ENCODE measurements at regions not wholly inside any gene's neighbourhood (a gene's known extent, or its start where the extent isn't known, plus 50 kb on each side); places are given as distances from the start of the nearest gene placed in this dataset.

DNA sequence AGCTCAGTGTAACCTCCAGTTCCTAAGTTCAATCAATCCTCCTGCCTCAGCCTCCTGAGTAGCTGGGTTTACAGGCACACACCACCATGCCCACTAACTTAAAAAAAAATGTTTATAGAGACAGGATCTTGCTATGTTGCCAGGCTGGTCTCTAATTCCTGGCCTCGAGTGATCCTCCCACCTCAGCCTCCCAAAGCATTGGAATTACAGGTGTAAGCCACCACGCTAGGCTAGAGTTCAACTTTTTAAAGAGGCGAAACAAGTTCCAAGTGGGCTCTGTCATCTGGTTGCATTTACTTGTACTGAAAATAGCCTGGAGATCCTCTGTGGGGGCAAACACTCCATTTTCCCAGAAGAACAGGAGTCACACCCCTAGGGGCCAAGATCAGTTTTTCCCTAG lies 100.7 kb upstream of the RIPOR2 start:
- Histone ChIP-seq H4K20me1 (ENCODE audit: insufficient read depth, low read length) (no peaks in the 10 kb centered on the region), H3K4me3 (ENCODE audit: low read depth in 1 of 2, low read length in 2 of 2) (peak overlapping the region in 1 of 2 experiments; percentile 48; a peak in 1 of 4 replicates), H3K36me3 (ENCODE audit: insufficient read depth, low read length) (peaks cover 3% of the 10 kb centered on the region; the same call in 1 of the 2 replicates), H3K4me2 (ENCODE audit: insufficient read depth, low read length) (peak overlapping the region; percentile 69), H3K27ac (ENCODE audit: low read length) (peak overlapping the region; percentile 87), H3K9ac (ENCODE audit: low read depth, low read length) (peak overlapping the region; percentile 53), H3K79me2 (ENCODE audit: insufficient read depth, low read length) (peaks cover 96% of the 10 kb centered on the region), H3K4me1 (ENCODE audit: insufficient read depth, low read length) (peaks cover 79% of the 10 kb centered on the region), H2AFZ (ENCODE audit: low read depth, low read length) (no peak overlapping the region), H3K27me3 (ENCODE audit: insufficient read depth, low read length, poor library complexity) (no peaks in the 10 kb centered on the region), H3K9me3 (ENCODE audit: insufficient read depth, low read length, severe bottlenecking) (no peaks in the 10 kb centered on the region)
- no peak for ATAC-seq (ENCODE audit: insufficient read depth, low read depth)
- no peak for DNase-seq
- TF ChIP-seq, protein P1, sequence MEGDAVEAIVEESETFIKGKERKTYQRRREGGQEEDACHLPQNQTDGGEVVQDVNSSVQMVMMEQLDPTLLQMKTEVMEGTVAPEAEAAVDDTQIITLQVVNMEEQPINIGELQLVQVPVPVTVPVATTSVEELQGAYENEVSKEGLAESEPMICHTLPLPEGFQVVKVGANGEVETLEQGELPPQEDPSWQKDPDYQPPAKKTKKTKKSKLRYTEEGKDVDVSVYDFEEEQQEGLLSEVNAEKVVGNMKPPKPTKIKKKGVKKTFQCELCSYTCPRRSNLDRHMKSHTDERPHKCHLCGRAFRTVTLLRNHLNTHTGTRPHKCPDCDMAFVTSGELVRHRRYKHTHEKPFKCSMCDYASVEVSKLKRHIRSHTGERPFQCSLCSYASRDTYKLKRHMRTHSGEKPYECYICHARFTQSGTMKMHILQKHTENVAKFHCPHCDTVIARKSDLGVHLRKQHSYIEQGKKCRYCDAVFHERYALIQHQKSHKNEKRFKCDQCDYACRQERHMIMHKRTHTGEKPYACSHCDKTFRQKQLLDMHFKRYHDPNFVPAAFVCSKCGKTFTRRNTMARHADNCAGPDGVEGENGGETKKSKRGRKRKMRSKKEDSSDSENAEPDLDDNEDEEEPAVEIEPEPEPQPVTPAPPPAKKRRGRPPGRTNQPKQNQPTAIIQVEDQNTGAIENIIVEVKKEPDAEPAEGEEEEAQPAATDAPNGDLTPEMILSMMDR (IDR thresholded peaks at IDR 0.05; ENCODE audit: borderline replicate concordance, extremely low read depth, low read length, poor library complexity, severe bottlenecking): no peak
- TF ChIP-seq EZH2 (IDR thresholded peaks at IDR 0.05; ENCODE audit: borderline replicate concordance, low read depth, low read length, severe bottlenecking): no peak

- no peaks in the 10 kb centered on the region for H3K9me3 ChIP-seq (ENCODE audit: insufficient read depth, low read length, severe bottlenecking)
- peak overlapping the region in 1 of 2 experiments; percentile 59; a peak in 1 of 4 replicates for H3K4me3 ChIP-seq (ENCODE audit: low read depth in 1 of 2, low read length in 2 of 2)
Measured at GRCh38 chr6:25038300-25038699, 102.5 kb upstream of the RIPOR2 start.

GRCh38 chr6:25038999-25039398 lies 103.2 kb upstream of the RIPOR2 start:
- Histone ChIP-seq H3K79me2 (ENCODE audit: insufficient read depth, low read length) (peaks cover 87% of the 10 kb centered on the region), H3K36me3 (ENCODE audit: insufficient read depth, low read length) (peaks cover 3% of the 10 kb centered on the region; the same call in 1 of the 2 replicates), H3K9me3 (ENCODE audit: insufficient read depth, low read length, severe bottlenecking) (no peaks in the 10 kb centered on the region), H3K4me3 (ENCODE audit: low read depth in 1 of 2, low read length in 2 of 2) (peak overlapping the region in 1 of 2 experiments; percentile 59; a peak in 2 of 4 replicates), H3K9ac (ENCODE audit: low read depth, low read length) (peak overlapping the region; percentile 72), H3K27me3 (ENCODE audit: insufficient read depth, low read length, poor library complexity) (no peaks in the 10 kb centered on the region), H3K27ac (ENCODE audit: low read length) (peak overlapping the region; percentile 84), H2AFZ (ENCODE audit: low read depth, low read length) (no peak overlapping the region), H4K20me1 (ENCODE audit: insufficient read depth, low read length) (no peaks in the 10 kb centered on the region), H3K4me2 (ENCODE audit: insufficient read depth, low read length) (peak overlapping the region; percentile 81), H3K4me1 (ENCODE audit: insufficient read depth, low read length) (peaks cover 91% of the 10 kb centered on the region)
- DNase-seq (peak; percentile 66), ATAC-seq (ENCODE audit: insufficient read depth, low read depth) (peak; percentile 28)
- TF ChIP-seq, protein P1 (IDR thresholded peaks at IDR 0.05; ENCODE audit: borderline replicate concordance, extremely low read depth, low read length, poor library complexity, severe bottlenecking): no peak

More at GRCh38 chr6:25038300-25038699, 102.5 kb upstream of the RIPOR2 start:
- H3K9ac ChIP-seq (ENCODE audit: low read depth, low read length): peak overlapping the region; percentile 72
- ATAC-seq (ENCODE audit: insufficient read depth, low read depth) (no peak), DNase-seq (no peak)
- H3K4me1 ChIP-seq (ENCODE audit: insufficient read depth, low read length): peaks cover 94% of the 10 kb centered on the region
- H2AFZ ChIP-seq (ENCODE audit: low read depth, low read length): no peak overlapping the region
- peaks cover 93% of the 10 kb centered on the region for H3K79me2 ChIP-seq (ENCODE audit: insufficient read depth, low read length)
- H3K27me3 ChIP-seq (ENCODE audit: insufficient read depth, low read length, poor library complexity): no peaks in the 10 kb centered on the region
- H4K20me1 ChIP-seq (ENCODE audit: insufficient read depth, low read length): no peaks in the 10 kb centered on the region
- peaks cover 3% of the 10 kb centered on the region; the same call in 1 of the 2 replicates for H3K36me3 ChIP-seq (ENCODE audit: insufficient read depth, low read length)
- H3K27ac ChIP-seq (ENCODE audit: low read length): peak overlapping the region; percentile 84
- no peak for TF ChIP-seq EZH2 (IDR thresholded peaks at IDR 0.05; ENCODE audit: borderline replicate concordance, low read depth, low read length, severe bottlenecking)
- TF ChIP-seq, protein P1 (IDR thresholded peaks at IDR 0.05; ENCODE audit: borderline replicate concordance, extremely low read depth, low read length, poor library complexity, severe bottlenecking): no peak
- H3K4me2 ChIP-seq (ENCODE audit: insufficient read depth, low read length): peak overlapping the region; percentile 81

All from DND-41 (cell line).